Esophagus muscularis mucosa (tissue), 4 donors: ENCODE measurements at regions not wholly inside any gene's neighbourhood (a gene's known extent, or its start where the extent isn't known, plus 50 kb on each side); places are given as distances from the start of the nearest gene placed in this dataset.

ENCODE experiments used
- DNase-seq: peaks from one replicate; pipeline ENCODE4 v3.0.0-alpha.2; 2017; ENCODE audit errors: extremely low spot score
- H3K27ac ChIP-seq, 4 donors: fragments of 200-600 bp; sonication (generic); replicated peaks in 1 of 4; 1 replicate in 3 of 4; 2 replicates in 1 of 4; pipeline ENCODE4 v1.5.1; 2016 to 2019; ENCODE audit warnings: mild to moderate bottlenecking in 1 of 4
- H3K27me3 ChIP-seq, 4 donors: fragments of 200-600 bp; sonication (generic); one replicate each; pipeline versions ENCODE4 v1.5.1 to v1.6.0; 2016 to 2019
- H3K36me3 ChIP-seq, 4 donors: fragments of 200-600 bp; sonication (generic); one replicate each; pipeline ENCODE4 v1.5.1; 2016 to 2019
- H3K4me1 ChIP-seq, 4 donors: fragments of 200-600 bp; sonication (generic); one replicate each; pipeline ENCODE4 v1.5.1; 2016 to 2019
- H3K4me3 ChIP-seq, 4 donors: fragments of 200-600 bp; sonication (generic); 1 replicate in 2 of 4; 2 replicates in 2 of 4; pipeline ENCODE4 v1.5.1; 2016 to 2019; ENCODE audit warnings: mild to moderate bottlenecking in 4 of 4, moderate library complexity in 1 of 4
- H3K9me3 ChIP-seq, 4 donors: fragments of 200-600 bp; sonication (generic); 1 replicate in 3 of 4; 2 replicates in 1 of 4; pipeline ENCODE4 v1.5.1; 2016 to 2019
- CTCF ChIP-seq, 3 experiments: fragments of 200-600 bp in 2 of 3; fragments of 450-650 bp in 1 of 3; sonication (generic) in 2 of 3; IDR thresholded peaks; one replicate each; pipeline ENCODE4 v1.5.1; 2017 to 2019; ENCODE audit warnings: antibody characterized with exemption in 3 of 3, mild to moderate bottlenecking in 2 of 3, moderate library complexity in 1 of 3
- EP300 ChIP-seq: sonication (generic); formaldehyde crosslinking; IDR thresholded peaks from one replicate; pipeline ENCODE4 v1.6.1; 2017; ENCODE audit warnings: antibody characterized with exemption
- POLR2A ChIP-seq: fragments of 450-650 bp; IDR thresholded peaks from one replicate; pipeline ENCODE4 v1.6.1; 2017; ENCODE audit warnings: antibody characterized with exemption, moderate library complexity, mild to moderate bottlenecking, low read depth
- POLR2AphosphoS5 ChIP-seq, 2 donors: sonication (generic); formaldehyde crosslinking; IDR thresholded peaks; one replicate each; pipeline ENCODE4 v1.6.1; 2017; ENCODE audit warnings: antibody characterized with exemption in 2 of 2
- WGBS: methylation state at CpG from one replicate; pipeline ENCODE4 v1.1.5; 2018; 5-methylcytosine and 5-hydroxymethylcytosine counted together
- intact Hi-C: fragments of 100-400 bp; cut with DNase I; formaldehyde crosslinking; loops from one replicate; pipeline ENCODE4 v1.15.1; 2023

- no peak for TF ChIP-seq POLR2AphosphoS5 (IDR thresholded peaks at IDR 0.05)
- TF ChIP-seq CTCF (IDR thresholded peaks at IDR 0.05) = no peak
- no peak for TF ChIP-seq EP300
- no peak for TF ChIP-seq POLR2A
- no peaks in the 10 kb centered on the region for H3K27me3 ChIP-seq
- H3K27ac ChIP-seq = peak overlapping the region in 1 of 4 donors; percentile 82
- WGBS = 83% methylated on average over 1 of the region's 1 CpG
- intact Hi-C loops = no loop called here
- H3K4me1 ChIP-seq = peaks cover 45 to 76% (median 64%) of the 10 kb centered on the region in 4 donors
- DNase-seq = no peak
- no peaks in the 10 kb centered on the region for H3K9me3 ChIP-seq
- no peak overlapping the region for H3K4me3 ChIP-seq
- no peaks in the 10 kb centered on the region for H3K36me3 ChIP-seq
These were observed 153.5 kb upstream of the IL12A start for GRCh38 chr3:159835126-159835525.

- Histone ChIP-seq H3K36me3 (no peaks in the 10 kb centered on the region), H3K4me1 (peaks cover 54 to 80% (median 73%) of the 10 kb centered on the region in 4 donors), H3K9me3 (no peaks in the 10 kb centered on the region), H3K27me3 (no peaks in the 10 kb centered on the region), H3K4me3 (no peak overlapping the region), H3K27ac (peak overlapping the region; percentile 72 to 82 (median 79))
- 62% methylated on average over 3 of the region's 3 CpGs for WGBS
- TF ChIP-seq CTCF (IDR thresholded peaks at IDR 0.05) = no peak
- no peak for DNase-seq
- intact Hi-C loops = no loop called here
These were observed 150.9 kb upstream of the IL12A start for GRCh38 chr3:159837725-159838124.

- Histone ChIP-seq H3K27me3 (no peaks in the 10 kb centered on the region), H3K4me3 (no peak overlapping the region), H3K9me3 (no peaks in the 10 kb centered on the region), H3K27ac (peak overlapping the region; percentile 72 to 82 (median 79)), H3K36me3 (no peaks in the 10 kb centered on the region), H3K4me1 (peaks cover 56 to 90% (median 82%) of the 10 kb centered on the region in 4 donors)
- intact Hi-C loops = no loop called here
- TF ChIP-seq POLR2AphosphoS5 (IDR thresholded peaks at IDR 0.05) = no peak
- WGBS = 68% methylated on average over 2 of the region's 2 CpGs
- no peak for DNase-seq
These were observed 149.7 kb upstream of the IL12A start for GRCh38 chr3:159838938-159839337.

GRCh38 chr3:159839561-159840379, 148.9 kb upstream of the IL12A start, which contains the start of gene SCHIP1:
TSS of gene SCHIP1 (plus strand) at chr3:159839861.
- intact Hi-C loops = no loop called here
- no peak for DNase-seq
- Histone ChIP-seq H3K36me3 (no peaks in the 10 kb centered on the region), H3K9me3 (no peaks in the 10 kb centered on the region), H3K4me3 (peak within 1 kb of the TSS; percentile 46 to 51 (median 49)), H3K27me3 (no peaks in the 10 kb centered on the region), H3K4me1 (peaks cover 65 to 95% (median 90%) of the 10 kb centered on the region in 4 donors), H3K27ac (peak within 1 kb of the TSS; percentile 72 to 82 (median 79))
- TF ChIP-seq CTCF (IDR thresholded peaks at IDR 0.05) (no peak), POLR2A (no peak), POLR2AphosphoS5 (IDR thresholded peaks at IDR 0.05) (peak in 1 of 2 donors; percentile 54), EP300 (no peak)
- 65% methylated on average over 23 of the region's 30 CpGs for WGBS

GRCh38 chr3:159840703-159841299, 147.8 kb upstream of the IL12A start:
- DNase-seq = no peak
- no peaks in the 10 kb centered on the region for H3K27me3 ChIP-seq
- peaks cover 70 to 96% (median 93%) of the 10 kb centered on the region in 4 donors for H3K4me1 ChIP-seq
- peak overlapping the region; percentile 46 to 51 (median 49) for H3K4me3 ChIP-seq
- intact Hi-C loops = no loop called here
- no peaks in the 10 kb centered on the region for H3K36me3 ChIP-seq
- 45% methylated on average over 3 of the region's 3 CpGs for WGBS
- peak overlapping the region; percentile 70 to 82 (median 78) for H3K27ac ChIP-seq
- TF ChIP-seq POLR2AphosphoS5 (IDR thresholded peaks at IDR 0.05) (peak in 1 of 2 donors; percentile 67), POLR2A (no peak), EP300 (no peak)
- H3K9me3 ChIP-seq = no peaks in the 10 kb centered on the region
